HG03103 (cell line): ENCODE measurements at regions not wholly inside any gene's neighbourhood (a gene's known extent, or its start where the extent isn't known, plus 50 kb on each side); places are given as distances from the start of the nearest gene placed in this dataset.

Experiments used
- ATAC-seq: cut with Tn5 transposase; IDR thresholded peaks from one replicate; pipeline ENCODE4 v1.9.1; 2021; ENCODE audit warnings: low read depth; ENCODE audit not compliant: unreplicated experiment

DNA sequence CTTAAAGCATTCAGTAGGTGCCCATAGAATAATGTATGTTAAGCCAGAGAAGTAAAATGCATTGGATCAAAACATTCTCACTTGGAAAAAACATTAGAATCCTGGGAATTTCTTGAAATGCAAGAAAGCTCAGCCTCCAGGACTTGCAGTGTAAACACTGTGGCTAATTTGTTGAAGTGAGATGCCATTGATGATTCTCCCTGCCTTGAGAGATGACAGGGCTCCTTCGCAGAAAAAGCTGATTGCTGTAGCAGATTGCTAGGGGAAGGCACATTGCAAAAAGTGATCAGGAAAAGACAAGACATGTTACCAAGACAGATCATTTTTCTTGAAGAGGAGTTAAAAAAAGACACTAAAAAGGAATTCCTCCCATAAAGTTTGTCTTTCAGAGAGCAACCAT lies 204.2 kb upstream of the HMGA2 start:
- no peak for ATAC-seq

DNA sequence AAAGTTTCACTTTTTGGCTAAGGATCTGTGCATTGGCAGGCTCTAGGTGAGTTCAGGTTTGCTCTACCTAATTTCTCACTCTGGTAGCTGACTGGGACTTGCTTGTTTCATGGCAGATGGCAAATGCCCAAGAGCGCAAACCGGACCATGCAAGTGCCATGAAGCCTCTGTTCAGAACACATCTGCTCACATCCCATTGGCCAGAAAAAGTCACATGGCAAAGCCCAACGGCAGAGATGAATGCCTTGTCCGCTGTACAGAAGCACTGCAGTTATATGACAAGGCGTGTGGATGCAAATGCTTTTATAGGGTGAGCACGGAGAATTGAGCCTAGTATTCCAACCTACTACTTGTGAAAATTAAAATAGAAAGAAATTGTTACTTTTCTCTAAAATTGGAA lies 202.2 kb upstream of the HMGA2 start:
- ATAC-seq, result no peak

- no peak for ATAC-seq
Measured at GRCh38 chr12:65623507-65623906, 200.8 kb upstream of the HMGA2 start.

GRCh38 chr12:65624554-65625086 lies 199.7 kb upstream of the HMGA2 start:
- ATAC-seq, result no peak

DNA sequence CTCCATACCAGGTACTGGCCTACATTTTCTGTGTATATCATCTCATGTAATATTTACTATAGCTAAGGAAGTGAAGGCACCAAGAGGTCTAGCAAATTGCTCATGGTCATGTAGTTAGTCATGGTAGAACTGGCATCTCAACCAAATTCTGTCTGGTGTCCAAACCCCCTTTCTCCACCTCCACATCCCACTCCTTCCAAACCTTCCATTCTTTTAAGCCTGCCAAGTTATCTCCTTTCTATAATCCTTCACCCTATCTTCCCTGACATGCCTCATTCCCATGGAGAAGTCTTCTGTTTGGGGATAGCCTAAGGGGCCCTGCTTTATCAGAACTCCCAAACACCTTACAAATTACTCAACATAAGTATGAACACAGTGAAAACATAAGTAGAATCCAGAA lies 196.2 kb upstream of the HMGA2 start:
- no peak for ATAC-seq

- ATAC-seq, result no peak
Measured at GRCh38 chr12:65630555-65630954, 193.7 kb upstream of the HMGA2 start.

DNA sequence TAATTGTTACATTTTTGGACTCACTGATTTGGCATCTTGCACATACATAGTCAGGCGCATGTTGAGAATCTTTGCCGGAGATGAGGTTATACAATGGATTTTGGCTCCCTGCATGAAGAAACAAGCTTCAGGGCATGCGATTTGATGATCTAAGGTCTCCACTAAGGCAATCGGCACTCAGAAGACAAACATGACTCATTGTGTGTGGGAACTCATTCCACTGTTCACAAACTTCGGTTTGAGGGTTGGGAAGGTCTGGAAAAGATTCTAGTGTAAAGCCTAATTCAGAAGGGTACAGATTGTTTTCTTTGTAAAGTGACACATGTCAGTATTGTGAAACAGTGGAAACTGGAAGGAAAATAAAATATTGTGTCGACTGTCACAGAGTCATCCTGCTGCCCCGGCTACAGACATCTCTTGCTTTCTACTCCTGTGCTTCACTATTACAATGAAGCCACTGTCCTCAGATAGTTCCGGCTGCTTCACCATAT lies 192.6 kb upstream of the HMGA2 start:
- ATAC-seq, result no peak

- no peak for ATAC-seq
Measured at GRCh38 chr12:65632131-65632855, 192.0 kb upstream of the HMGA2 start.

- no peak for ATAC-seq
Measured at GRCh38 chr12:65634061-65634460, 190.2 kb upstream of the HMGA2 start.

DNA sequence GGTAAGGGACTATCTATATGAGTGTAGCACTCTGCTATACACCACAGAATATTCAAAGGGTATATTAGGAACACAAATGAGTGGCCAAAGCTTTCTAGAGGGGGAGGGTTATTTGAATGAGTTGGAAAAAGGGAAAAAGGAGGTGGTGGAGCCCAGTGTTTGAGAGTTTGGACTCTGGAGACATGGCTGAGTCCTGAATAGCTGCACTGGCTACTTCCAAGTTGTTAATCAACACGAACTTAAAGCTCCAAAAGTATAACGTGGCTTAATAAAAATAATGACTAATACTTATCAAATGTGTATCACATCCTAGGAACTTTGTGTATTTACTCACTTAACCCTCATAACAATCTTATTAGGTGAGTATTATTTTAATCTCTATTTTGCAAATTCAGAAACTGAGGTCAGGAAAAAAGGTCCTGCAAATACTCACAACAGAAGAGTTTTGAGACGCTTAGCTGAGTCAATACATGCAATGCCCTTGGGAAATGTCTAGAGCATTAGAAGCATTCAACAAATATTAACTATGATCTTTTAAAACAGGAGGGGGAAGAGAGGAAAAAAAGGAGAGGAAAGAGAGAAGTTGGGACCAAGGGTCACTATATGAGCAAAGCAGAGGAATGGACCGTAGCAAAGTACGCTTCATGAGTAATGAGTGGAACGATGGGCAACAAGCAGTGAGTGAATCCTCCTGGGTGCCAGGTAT lies 189.5 kb upstream of the HMGA2 start:
- ATAC-seq, result no peak

GRCh38 chr12:65636436-65636835 lies 187.8 kb upstream of the HMGA2 start:
- no peak for ATAC-seq

- no peak for ATAC-seq
Measured at GRCh38 chr12:65637150-65637549, 187.1 kb upstream of the HMGA2 start.

DNA sequence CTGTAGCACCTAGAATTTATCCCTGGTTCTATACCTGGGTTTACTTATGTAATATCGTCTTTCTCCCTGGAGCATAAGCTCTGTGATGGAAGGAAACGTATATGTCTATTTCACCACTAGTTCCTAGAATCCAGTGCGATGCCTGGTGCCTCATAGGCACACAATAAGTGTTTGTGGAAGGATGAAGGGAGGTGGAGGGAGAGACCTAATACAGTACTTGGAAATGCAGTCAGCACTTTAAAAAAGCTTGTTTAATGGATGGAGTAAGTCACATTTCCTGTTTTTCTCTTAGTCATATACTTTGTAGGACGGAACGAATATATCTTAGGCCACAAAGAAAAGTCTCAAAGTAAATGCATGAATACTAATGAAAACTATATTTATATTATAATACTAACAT lies 186.5 kb upstream of the HMGA2 start:
- no peak for ATAC-seq

GRCh38 chr12:65638324-65638723 lies 186.0 kb upstream of the HMGA2 start:
- ATAC-seq, result no peak

GRCh38 chr12:65640489-65640901 lies 183.8 kb upstream of the HMGA2 start:
- no peak for ATAC-seq

DNA sequence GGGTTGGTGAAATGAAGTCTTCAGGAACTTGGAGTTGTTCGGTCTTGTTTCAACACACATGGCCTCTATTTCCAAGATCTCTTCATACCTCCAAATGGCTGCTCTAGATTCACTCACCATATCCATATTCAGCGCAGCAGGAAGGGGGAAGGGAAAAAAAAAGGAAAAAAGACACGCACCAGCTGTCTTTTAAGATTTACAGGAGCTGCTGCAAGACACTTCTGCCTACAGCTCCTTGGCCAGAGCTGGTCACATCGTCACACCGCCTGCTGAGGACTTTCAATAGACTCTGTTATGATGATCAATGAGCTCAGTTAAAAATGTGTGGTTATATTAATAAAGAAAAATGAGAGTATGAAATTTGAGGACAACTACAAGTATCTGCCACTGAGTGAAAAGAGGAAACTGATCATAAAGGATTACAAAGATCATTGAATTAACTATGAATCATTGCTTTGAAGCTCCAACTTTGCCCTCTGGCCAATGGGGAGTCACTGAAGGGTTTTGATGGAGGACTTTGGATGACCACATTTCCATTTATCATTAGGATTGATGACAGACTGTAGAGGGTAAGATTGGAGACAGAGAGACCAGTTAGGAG lies 182.1 kb upstream of the HMGA2 start:
- no peak for ATAC-seq

DNA sequence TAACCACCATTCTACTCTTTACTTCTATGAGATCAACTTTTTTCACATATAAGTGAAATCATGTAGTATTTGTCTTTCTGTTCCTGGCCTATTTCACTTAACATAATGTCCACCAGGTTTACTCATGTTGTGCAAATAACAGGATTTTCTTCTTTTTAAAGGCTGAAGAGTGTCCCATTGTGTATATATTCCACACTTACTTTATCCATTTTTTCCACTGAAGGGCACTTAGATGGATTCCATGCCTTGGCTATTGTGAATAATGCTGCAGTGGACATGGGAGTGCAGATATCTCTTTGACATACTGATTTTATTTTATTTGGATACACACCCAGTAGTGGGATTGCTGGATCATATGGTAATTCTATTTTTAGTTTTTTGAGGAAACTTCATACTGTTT lies 181.1 kb upstream of the HMGA2 start:
- ATAC-seq, result no peak

- no peak for ATAC-seq
Measured at GRCh38 chr12:65643595-65644386, 180.5 kb upstream of the HMGA2 start.

GRCh38 chr12:65646127-65646643 lies 178.1 kb upstream of the HMGA2 start:
- ATAC-seq, result no peak

DNA sequence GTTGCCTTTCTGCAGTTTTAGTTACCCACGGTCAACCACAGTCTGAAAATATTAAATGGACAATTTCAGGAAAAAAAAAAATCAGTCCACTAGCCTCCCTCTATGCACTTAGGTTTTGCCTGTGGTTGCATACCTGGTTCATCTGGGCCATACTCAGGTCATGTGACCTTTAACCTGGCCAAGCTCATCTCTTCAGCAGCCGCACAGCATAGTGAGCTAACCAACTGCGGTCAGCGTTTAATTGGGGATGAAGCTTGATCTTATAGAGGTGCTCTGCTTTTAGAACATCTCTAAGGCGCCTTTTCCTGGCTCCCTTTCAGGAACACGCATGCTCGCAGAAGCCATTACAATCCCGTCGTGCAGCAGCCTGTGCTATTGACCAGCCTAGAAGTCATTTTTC lies 177.2 kb upstream of the HMGA2 start:
- no peak for ATAC-seq
